GM20431 (cell line): ENCODE measurements at regions not wholly inside any gene's neighbourhood (a gene's known extent, or its start where the extent isn't known, plus 50 kb on each side); places are given as distances from the start of the nearest gene placed in this dataset.

Source experiments
- in situ Hi-C: fragments of 300-500 bp; cut with MseI, MboI; formaldehyde crosslinking; loops from one replicate; pipeline ENCODE4 v1.15.0; 2020; ENCODE audit warnings: low sequenced_read_pairs; ENCODE audit not compliant: unreplicated experiment

DNA sequence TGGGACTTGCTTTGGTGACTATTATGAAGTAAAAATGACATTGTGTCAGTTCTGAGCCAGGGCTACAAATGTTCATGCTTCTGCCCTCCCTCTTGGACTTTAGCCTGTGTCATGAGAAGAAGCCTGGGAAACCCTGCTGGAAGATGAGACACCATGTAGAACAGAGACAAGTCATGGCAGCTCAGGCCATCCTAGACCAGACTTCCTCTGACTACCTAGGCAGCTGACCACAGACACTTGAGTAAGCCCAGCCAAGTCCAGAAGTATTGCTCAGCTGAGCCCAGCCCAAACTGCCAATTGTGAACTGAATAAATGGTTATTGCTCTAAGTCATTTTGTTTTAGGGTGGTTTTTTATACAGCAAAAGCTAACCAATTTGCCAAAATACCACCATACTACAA is 467.6 kb upstream of the CNKSR2 start:
- in situ Hi-C loops: no loop called here

DNA sequence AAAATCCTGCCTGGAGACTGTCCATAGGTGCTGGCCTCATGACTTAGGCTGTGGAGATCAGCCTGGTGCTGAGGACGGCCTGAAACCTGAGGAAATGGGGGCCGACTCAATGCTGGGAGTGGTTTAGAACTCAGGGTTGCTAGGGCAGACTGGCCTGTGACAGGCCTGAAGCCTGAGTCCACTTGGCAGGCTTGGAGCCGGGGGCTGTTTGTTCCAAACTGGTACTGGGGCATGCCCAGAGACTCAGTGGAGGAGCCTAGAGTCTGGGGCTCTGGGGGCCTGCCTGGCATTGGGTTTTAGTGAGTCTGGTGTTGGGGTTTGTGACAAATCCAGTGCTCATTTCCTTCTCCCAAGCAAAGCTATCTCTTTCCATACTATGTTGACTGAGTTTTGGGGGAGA is 489.7 kb upstream of the CNKSR2 start:
- in situ Hi-C loops: no loop called here

DNA sequence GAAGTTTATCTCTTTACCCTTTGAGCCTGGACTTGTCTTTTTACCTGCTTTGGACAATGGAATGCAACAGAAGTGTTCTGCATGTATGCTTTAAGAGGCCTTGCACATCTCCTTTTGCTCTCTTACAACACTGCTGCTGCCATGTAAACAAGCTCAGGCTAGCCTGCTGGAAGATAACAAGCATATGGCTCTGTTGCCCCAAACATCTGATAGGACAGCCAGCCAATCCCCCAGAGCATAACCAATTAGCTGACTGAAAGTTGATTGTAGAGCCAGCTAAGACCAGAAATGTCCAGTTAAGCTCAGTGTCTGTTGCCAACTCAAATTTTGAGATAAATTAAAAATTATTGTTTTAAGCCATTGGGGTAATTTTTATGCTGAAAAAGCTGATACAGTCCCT is 510.6 kb upstream of the CNKSR2 start:
- in situ Hi-C loops: no loop called here

DNA sequence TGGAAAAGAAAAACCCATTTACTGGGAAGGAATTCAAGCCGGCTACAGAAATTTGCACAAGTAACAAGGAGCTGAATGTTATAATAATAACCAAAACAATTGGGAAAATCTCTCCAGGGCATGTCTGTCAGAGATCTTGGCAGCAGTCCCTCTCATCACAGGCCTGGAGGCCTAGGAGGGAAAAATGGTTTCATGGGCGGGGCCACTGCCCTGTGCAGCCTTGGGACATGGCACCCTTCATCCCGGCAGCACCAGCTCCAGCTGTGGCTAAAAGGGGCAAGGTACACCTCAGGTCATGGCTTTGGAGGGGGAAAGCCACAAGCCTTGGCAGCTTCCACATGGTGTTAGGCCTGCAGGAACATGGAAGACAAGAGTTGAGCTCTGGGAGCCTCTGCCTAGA is 513.1 kb upstream of the CNKSR2 start:
- in situ Hi-C loops: no loop called here

DNA sequence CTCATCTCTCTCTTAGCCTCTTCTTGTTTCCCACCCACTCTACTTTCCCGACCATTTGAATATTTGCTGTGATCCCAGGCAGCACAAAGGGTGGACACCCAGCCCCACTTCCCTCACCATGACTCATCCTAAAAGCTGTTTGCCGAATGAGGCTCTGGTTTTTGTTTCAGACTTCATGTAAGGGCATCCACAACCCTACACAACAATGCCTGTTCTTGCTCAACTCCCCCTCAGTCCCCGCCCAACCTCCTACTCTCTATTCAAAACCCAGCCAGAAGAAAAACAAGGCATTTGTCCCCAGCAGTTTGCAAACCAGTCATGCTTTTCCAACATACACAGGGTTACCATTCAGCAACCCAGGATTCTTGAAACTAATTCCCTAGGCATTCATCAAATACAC is 516.5 kb upstream of the CNKSR2 start:
- in situ Hi-C loops: no loop called here

DNA sequence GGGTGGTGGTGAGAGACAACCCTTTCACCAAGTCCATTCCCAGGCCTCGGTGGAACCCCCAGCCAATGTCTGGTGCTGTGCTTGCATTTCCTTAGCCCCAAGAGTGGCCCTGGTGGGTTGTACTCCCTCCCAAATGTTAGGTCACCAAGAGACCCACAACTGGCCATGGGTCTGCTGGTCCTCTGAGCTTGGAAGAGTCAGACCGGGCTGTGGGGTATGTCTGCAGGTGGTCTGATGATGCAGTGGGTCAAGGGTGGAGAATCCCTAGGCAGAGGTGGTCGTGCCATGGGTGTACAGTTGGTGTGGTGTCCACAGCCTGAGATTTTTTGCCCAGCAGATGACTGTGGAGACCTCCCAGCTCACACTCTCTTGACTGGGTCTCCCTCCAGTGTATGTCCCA is 535.7 kb upstream of the CNKSR2 start:
- in situ Hi-C loops: no loop called here

DNA sequence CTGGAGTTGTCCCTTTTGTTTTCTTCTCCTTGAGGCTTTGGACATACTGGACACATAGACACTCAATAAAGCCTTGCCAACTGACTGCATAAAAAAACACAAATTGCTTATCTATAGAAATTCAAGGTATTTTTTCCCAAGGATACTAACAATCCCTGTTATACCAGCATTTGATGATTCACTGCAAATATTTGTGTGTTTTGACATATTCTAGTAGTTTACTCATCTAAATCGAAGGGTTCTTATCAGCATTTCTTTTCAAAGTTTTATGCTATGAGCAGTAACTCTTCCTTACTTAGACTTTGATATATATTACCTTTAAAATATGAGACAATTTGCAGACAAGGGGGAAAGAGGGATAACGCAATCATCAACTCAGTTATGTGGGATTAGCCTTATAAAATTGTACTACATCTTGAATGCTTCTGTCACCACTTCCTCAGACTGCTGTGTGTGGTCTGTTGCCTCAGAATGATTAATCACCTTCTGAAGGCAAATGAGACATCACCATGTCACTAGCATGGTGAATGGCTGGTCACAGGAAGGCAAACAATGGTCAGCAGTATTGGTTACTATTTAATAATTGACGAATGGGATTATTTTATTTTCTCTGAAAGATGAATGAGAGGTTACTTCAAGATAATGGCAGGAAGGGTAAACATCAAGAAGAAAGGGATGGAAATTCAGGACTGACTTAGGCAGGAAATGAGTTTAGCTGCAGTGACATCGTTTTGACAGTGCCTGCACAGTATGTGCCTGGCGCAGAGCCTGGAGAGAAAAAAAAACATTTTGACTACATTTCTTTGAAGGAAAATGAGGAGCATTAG is 544.3 kb upstream of the CNKSR2 start:
- in situ Hi-C loops: no loop called here

DNA sequence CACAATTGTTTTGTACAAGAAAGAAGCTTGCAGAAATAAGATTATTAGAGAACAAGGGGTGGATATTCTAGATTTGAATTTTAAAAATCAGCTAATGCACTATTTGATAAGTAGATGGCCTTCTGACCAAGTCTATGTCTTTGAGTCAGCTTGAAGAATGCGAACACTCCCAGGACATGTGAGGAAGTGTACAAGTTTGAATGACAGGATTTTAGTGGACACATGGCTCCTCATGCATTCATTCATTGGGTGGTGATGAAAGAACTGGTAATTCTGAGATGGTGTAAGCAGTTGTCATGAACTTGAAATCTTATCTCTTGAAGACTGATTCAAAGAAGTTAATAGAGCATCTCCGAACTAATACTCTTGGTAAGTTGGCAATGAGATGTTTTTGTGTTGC is 548.2 kb upstream of the CNKSR2 start:
- in situ Hi-C loops: no loop called here

DNA sequence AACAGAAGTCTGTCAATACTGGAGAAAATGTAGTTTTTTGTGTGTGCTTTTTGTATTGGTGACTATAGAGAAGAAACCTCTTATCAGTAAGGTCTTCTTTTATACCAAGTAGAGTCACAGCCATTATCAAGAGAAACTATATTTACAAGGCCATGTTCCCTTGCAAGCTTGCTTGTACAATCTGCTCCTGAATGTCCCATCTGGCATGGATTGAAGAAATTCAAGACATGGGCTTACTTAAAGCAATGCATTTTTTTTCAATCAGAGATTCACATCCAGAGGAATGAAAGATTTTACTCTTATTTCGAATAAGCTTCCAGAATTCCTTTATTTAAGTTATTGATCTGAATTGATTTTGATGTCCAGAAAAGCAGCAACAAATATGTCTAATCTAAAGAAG is 537.3 kb upstream of the RPS6KA3 start:
- in situ Hi-C loops: no loop called here

DNA sequence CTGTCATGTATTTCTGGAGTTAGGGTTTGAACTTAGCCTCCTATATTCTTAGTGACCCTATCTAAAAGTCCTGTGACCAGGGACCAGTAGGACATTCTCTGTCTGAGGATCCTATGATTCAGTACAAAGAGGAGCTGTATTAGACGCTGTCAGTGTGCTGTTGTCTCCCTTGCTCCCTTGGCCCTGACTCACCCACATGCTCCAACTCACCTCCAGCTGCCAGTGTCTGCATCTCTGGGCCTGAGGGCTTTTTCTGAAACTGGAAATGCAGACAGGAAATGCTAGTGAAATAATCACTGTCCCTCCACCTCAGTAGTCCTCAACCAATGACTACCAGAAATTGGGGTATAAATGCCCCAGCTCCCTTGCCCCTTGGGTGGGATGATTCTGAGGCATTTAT is 535.3 kb upstream of the RPS6KA3 start:
- in situ Hi-C loops: no loop called here

DNA sequence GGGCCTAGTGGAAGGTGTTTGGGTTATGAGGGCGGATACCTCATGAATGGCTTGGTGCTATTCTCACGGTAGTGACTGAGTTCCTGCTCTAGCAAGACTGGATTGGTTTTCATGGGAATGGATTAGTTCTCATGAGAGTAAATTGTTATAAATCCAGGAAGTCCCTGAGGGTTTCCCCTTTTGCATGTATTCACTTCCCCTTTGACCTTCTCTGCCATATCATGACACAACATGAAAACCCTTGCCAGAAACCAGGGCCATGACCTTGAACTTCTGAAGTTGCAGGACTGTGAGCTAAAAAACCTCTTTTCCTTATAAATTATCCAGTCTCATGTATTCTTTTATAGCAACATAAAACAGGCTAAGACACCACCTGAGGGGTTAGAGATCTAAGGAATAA is 529.7 kb upstream of the RPS6KA3 start:
- in situ Hi-C loops: no loop called here

DNA sequence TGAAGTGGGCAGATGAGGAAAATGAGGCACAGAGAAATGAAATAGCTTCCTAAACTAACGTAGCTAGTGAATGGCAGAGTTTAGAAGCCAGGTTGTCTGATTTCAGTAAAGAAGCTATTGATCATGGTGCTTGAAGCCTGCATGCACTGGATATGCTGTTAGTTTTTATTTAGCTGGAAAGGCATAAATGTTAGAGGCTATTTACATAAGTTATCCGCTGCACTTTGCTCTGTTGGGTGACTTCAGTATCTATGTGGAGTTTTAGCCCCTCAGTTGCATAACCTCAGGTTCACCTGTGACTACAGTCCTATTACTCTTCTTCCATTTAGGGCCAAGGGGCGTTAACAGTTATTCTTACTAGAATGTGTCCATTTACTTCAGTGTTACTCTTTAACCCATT is 522.4 kb upstream of the RPS6KA3 start:
- in situ Hi-C loops: no loop called here

DNA sequence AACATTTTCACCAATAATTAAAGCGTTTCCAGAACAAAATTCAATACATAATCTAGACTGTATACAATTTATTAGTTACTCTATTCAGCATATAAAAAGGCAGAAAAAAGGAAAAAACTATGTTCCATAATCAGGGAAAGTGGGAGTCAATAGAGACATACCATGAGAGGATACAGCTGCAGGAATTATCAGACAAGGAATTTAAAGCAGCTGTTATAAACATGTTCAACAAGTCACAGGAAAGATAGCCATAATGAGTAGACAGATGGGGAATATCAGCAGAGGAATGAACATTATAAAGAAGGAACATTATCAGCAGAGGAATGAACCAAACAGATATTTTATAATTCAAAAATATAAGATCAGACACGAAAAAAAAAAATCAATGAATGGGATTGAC is 500.6 kb upstream of the RPS6KA3 start:
- in situ Hi-C loops: no loop called here

DNA sequence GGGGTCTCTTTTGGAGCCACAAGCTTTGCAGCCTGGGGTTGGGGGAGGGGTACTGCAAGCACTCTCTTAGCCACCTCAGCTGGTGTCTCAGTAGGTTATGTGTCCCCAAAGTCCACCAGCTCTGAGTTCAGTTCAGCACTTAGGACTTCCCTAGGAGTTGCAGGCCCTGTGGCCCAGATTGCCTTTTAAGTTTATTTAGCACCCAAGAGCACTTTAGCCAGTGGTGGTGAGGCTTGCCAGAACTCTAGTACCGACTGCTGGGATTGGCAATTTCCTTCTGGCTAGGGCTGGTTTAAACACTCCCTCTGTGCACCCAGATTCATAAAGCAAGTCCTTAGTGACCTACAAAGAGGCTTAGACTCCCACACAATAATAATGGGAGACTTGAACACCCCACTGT is 489.9 kb upstream of the RPS6KA3 start:
- in situ Hi-C loops: no loop called here

DNA sequence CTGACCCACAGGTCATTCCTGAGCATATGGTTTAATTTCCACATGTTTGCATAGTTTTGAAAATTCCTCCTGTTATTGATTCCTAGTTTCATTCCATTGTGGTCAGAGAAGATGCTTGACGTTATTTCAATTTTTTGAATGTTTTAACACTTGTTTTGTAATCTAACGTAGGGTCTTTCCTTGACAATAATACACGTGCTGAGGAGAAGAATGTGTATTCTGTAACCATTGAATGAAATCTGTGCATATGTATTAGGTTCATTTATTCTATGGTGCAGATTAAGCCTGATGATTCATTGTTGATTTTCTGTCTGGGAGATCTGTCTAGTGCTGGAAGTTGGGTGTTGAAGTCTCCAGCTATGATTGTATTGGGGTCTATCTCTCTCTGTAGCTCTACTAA is 486.4 kb upstream of the RPS6KA3 start:
- in situ Hi-C loops: no loop called here

DNA sequence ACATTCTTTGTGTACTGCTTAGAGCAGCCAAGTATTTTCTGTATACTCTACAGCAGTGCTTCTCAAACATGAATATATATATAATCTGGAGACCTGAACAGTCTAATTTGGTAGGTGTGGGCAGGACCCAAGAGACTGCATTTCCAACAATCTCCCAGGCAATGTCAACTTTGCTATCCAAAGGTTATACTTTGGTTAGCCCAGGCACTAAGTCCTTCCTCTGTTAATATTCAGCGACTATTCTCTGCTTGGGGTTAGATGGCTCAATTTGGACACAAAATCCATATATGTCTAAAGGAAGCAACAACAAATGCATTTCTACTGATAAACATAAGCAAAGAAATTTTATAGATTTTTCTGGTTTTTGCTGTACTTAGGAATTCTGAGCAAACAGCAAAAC is 480.0 kb upstream of the RPS6KA3 start:
- in situ Hi-C loops: no loop called here

DNA sequence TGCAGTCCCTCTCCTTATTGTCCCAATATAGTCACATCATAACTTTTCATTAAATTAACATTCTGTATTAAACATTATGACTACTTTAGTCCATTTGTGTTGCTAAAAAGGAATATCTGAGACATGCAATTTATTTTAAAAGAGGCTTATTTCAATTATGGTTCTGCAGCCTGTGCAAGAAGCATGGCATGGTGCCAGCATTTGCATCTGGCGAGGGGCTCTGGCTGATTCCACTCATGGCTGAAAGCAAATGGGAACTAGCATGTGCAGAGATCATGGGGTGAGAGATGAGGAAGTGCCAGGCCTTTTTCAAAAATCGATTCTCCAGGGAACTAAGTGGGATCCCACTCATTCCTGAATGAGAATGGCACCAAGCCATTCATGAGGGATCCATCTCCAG is 476.3 kb upstream of the RPS6KA3 start:
- in situ Hi-C loops: no loop called here

DNA sequence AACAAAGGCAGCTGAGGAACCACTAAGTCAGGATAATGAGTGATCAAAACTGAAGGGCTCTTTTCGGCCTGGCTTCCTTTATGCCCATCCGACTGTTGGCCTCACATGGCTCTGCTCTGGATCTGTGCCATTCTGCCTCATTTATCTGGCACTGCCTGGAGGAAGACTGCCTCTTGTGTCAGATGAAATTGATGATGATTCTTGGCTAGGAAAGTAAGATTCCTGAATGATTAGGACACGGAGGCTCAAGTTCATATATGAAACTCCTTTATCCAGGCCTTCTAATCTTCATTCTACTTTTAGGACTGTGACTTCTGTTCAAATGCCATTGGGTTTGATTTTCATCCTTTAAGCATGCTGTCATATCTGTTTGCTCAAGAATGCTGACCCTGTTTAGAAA is 475.4 kb upstream of the RPS6KA3 start:
- in situ Hi-C loops: no loop called here

DNA sequence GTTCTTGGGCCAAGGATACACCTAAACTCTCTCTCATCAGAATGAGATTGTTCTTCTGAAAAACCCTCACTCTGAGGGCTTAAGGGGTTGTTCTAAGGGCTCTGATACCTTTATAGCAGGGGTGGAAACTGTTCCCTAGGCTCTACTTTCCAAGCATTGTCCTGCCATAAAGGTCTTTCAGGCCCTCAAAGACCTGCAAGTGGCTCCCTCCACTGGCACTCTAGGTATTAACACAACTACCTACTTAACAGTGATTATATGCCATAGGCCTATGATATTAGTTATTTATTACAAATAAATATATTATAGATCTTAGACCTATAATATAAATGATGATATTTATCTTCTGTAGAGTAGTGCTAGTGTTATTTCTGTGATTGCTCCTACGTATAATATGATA is 473.7 kb upstream of the RPS6KA3 start:
- in situ Hi-C loops: no loop called here

DNA sequence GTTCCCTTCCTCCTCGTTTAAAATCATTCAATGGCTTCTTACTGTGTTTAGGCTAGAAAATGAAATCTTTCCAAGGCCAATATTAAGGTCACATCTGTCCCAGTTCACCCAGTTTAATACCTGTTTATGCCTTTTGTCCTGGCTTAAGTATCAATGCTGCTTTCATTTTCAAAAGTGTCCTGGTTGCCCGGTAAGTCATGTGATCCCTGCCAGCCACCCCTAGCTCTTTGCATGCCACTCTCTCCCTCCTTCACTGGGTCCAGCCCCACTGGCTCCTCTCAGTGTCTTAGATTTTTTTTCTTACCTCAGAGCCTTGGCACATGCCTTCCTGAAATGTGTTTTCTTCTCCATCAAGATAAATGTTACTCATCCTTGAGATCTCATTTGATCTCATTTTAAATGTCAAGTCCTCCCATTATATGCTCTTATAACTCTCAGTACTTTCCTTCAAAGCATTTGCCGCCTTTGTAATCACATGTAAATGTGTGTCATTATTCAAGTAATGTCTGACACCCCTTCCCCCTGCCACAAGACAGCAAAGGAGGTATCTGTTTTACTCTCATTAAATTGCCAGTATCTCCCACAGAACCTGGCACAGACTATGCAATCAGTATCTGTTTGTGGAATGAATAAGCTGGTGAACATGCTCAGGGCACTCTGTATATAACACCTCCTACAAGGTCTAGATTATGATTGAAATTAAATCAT is 472.5 kb upstream of the RPS6KA3 start:
- in situ Hi-C loops: no loop called here

DNA sequence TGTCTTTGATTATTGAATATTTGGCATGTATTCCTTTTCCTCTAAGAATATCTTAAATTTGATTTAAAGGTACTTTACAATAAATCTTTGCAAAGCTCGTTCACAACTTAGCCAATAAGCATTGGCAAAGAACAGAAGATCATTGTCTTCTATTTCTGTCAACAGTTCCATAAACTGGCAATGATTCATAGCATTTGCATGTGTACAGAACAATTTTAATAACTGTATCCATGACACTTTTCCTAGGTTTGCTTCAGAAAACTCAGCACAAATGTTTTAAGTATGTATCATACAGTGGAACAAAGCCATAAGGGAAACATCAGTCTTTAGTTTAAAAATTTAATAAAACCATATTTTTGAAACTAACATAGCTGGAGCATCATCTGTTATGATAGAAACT is 462.7 kb upstream of the RPS6KA3 start:
- in situ Hi-C loops: no loop called here

DNA sequence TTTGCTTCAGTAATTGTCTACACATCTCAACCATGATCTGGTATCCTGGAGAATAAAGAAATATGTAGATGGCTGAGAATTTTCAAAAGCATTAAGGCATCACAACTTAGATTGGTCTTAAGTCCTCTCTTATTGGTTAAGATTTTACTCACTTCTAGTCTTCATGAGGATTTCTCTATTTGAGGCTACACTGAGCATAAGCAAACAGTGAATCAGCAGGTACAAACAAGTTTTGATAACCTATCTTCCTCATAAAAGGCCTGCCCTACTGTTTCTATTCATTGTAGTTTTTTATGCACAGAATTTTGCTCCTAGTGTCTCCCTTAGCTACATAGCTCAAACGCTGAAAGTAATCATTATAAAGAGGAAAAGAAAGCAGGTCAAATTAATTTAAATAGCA is 460.7 kb upstream of the RPS6KA3 start:
- in situ Hi-C loops: no loop called here
